Stomach (tissue), 8 donors: ENCODE measurements at regions not wholly inside any gene's neighbourhood (a gene's known extent, or its start where the extent isn't known, plus 50 kb on each side); places are given as distances from the start of the nearest gene placed in this dataset.

Experiments
- DNase-seq, 2 donors: peaks; one replicate each; pipeline versions ENCODE4 v3.0.0 to v3.0.0-alpha.2; 2013 to 2019
- H3K27ac ChIP-seq, 5 donors: fragments of 200-600 bp in 4 of 5; sonication (generic) in 4 of 5; one replicate each; pipeline ENCODE4 v1.5.1; 2013 to 2019; ENCODE audit warnings: mild to moderate bottlenecking in 1 of 5, moderate library complexity in 1 of 5
- H3K27me3 ChIP-seq, 3 donors: fragments of 200-600 bp; sonication (generic); one replicate each; pipeline ENCODE4 v1.5.1; 2017 to 2019; ENCODE audit warnings: mixed run types in 1 of 3
- H3K36me3 ChIP-seq, 4 donors: fragments of 200-600 bp; sonication (generic); 1 replicate in 3 of 4; 2 replicates in 1 of 4; pipeline ENCODE4 v1.5.1; 2016 to 2019
- H3K4me1 ChIP-seq, 4 donors: fragments of 200-600 bp; sonication (generic); one replicate each; pipeline ENCODE4 v1.5.1; 2016 to 2019
- H3K4me3 ChIP-seq, 4 donors: fragments of 200-600 bp; sonication (generic) in 3 of 4; one replicate each; pipeline ENCODE4 v1.5.1; 2016 to 2019; ENCODE audit warnings: mild to moderate bottlenecking in 1 of 4
- H3K9me3 ChIP-seq, 4 donors: fragments of 200-600 bp; sonication (generic); one replicate each; pipeline ENCODE4 v1.5.1; 2016 to 2019
- EP300 ChIP-seq: sonication (generic); formaldehyde crosslinking; IDR thresholded peaks from one replicate; pipeline ENCODE4 v1.6.1; 2017; ENCODE audit warnings: antibody characterized with exemption
- POLR2A ChIP-seq, 4 donors: fragments of 450-650 bp; IDR thresholded peaks; one replicate each; pipeline ENCODE4 v1.6.1; 2016; ENCODE audit warnings: antibody characterized with exemption in 4 of 4, control low read depth in 2 of 4, mild to moderate bottlenecking in 1 of 4, moderate library complexity in 1 of 4
- POLR2AphosphoS5 ChIP-seq, 3 donors: sonication (generic); formaldehyde crosslinking; IDR thresholded peaks; one replicate each; pipeline ENCODE4 v1.6.1; 2016; ENCODE audit warnings: antibody characterized with exemption in 3 of 3
- WGBS, 5 donors: extraction: QIAGEN DNeasy Blood & Tissue Kit in 3 of 5; methylation state at CpG; one replicate each; pipeline versions ENCODE4 v1.1.5 to v1.1.7; 2013 to 2018; 5-methylcytosine and 5-hydroxymethylcytosine counted together
- intact Hi-C: fragments of 100-400 bp; cut with DNase I; formaldehyde crosslinking; loops from one replicate; pipeline ENCODE4 v1.15.1; 2023; ENCODE audit warnings: low total_unique reads
- TF ChIP-seq, protein P1 (sequence below), 7 experiments: fragments of 450-650 bp in 4 of 7; fragments of 200-600 bp in 3 of 7; sonication (generic) in 3 of 7; IDR thresholded peaks; one replicate each; pipeline ENCODE4 v1.5.1; 2016 to 2019; ENCODE audit warnings: antibody characterized with exemption in 7 of 7, control low read depth in 2 of 7, mild to moderate bottlenecking in 1 of 7
- donor health status: healthy with polysubstance abuse.
- donor health status: Bipolar disorder and iron deficiency.
- donor health status: healthy.

GRCh38 chr3:174465177-174465576 lies 394.0 kb upstream of the NAALADL2 start:
- WGBS, 5 donors = 84 to 94% (median 85%) methylated on average over 3 of the region's 3 CpGs
- TF ChIP-seq, protein P1, sequence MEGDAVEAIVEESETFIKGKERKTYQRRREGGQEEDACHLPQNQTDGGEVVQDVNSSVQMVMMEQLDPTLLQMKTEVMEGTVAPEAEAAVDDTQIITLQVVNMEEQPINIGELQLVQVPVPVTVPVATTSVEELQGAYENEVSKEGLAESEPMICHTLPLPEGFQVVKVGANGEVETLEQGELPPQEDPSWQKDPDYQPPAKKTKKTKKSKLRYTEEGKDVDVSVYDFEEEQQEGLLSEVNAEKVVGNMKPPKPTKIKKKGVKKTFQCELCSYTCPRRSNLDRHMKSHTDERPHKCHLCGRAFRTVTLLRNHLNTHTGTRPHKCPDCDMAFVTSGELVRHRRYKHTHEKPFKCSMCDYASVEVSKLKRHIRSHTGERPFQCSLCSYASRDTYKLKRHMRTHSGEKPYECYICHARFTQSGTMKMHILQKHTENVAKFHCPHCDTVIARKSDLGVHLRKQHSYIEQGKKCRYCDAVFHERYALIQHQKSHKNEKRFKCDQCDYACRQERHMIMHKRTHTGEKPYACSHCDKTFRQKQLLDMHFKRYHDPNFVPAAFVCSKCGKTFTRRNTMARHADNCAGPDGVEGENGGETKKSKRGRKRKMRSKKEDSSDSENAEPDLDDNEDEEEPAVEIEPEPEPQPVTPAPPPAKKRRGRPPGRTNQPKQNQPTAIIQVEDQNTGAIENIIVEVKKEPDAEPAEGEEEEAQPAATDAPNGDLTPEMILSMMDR (IDR thresholded peaks at IDR 0.05) = no peak
- TF ChIP-seq EP300 (no peak), POLR2A (IDR thresholded peaks at IDR 0.05) (no peak), POLR2AphosphoS5 (IDR thresholded peaks at IDR 0.05) (no peak)
- intact Hi-C loops = no loop called here
- no peak overlapping the region for H3K27ac ChIP-seq
- H3K4me1 ChIP-seq = no peaks in the 10 kb centered on the region
- no peaks in the 10 kb centered on the region for H3K9me3 ChIP-seq
- no peaks in the 10 kb centered on the region for H3K27me3 ChIP-seq
- no peak overlapping the region for H3K4me3 ChIP-seq
- H3K36me3 ChIP-seq = no peaks in the 10 kb centered on the region
- DNase-seq = no peak

GRCh38 chr3:174466471-174467054 lies 392.6 kb upstream of the NAALADL2 start:
- TF ChIP-seq POLR2AphosphoS5 (IDR thresholded peaks at IDR 0.05) = no peak
- TF ChIP-seq, protein P1 (IDR thresholded peaks at IDR 0.05) = no peak
- no peak for TF ChIP-seq POLR2A (IDR thresholded peaks at IDR 0.05)
- no peak for TF ChIP-seq EP300
- intact Hi-C loops = no loop called here
- DNase-seq = no peak
- Histone ChIP-seq H3K9me3 (no peaks in the 10 kb centered on the region), H3K4me3 (no peak overlapping the region), H3K4me1 (no peaks in the 10 kb centered on the region), H3K36me3 (no peaks in the 10 kb centered on the region), H3K27me3 (no peaks in the 10 kb centered on the region), H3K27ac (no peak overlapping the region)
- WGBS, 5 donors = 45 to 66% (median 60%) methylated on average over 4 of the region's 4 CpGs

DNA sequence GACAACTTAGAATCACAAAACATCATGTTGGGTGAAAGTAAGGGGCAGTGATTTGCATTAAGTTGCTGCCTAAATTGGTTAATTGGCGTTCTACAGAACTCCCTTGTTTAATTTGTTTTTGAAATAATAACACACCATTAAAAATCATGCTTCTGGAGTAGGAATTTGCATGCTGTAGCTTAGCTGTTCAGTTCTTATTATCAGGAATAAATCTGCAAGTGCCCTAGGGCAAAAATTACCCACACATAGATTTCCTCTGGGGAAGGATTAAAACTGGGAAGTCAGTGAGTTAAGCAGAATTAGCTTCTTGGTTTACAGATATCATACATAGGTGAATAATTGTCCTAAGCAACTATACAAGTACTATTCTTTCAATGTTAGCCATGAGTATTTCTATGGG lies 381.6 kb upstream of the NAALADL2 start:
- Histone ChIP-seq H3K27ac (no peak overlapping the region), H3K27me3 (no peaks in the 10 kb centered on the region), H3K9me3 (no peaks in the 10 kb centered on the region), H3K4me3 (no peak overlapping the region), H3K36me3 (no peaks in the 10 kb centered on the region), H3K4me1 (no peaks in the 10 kb centered on the region)
- no peak for DNase-seq
- WGBS, 5 donors = 59 to 93% (median 91%) methylated on average over 1 of the region's 1 CpG
- no peak for TF ChIP-seq POLR2A (IDR thresholded peaks at IDR 0.05)
- TF ChIP-seq EP300 = no peak
- no peak for TF ChIP-seq POLR2AphosphoS5 (IDR thresholded peaks at IDR 0.05)
- TF ChIP-seq, protein P1 (IDR thresholded peaks at IDR 0.05) = no peak
- intact Hi-C loops = no loop called here

DNA sequence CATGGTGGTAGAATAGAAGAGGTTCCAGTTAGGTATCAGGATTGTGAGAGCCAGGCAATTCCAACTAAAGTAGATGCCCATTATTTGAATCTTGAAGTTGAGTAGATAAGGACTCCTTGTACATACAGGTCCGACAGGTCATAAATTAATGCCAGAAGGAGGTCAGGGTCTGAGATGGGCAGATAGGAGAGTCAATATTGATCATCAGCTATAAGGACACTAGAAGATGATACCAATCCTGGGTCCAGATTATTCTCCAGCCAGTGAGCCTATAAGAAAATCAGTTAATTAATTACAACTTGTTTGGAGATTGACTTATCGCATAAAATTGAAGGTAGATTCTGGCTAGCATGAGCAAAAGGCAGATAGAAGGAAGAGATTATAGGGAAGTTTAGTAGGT lies 378.4 kb upstream of the NAALADL2 start:
- DNase-seq = no peak
- TF ChIP-seq EP300 = no peak
- TF ChIP-seq, protein P1 (IDR thresholded peaks at IDR 0.05) = no peak
- TF ChIP-seq POLR2AphosphoS5 (IDR thresholded peaks at IDR 0.05) = no peak
- TF ChIP-seq POLR2A (IDR thresholded peaks at IDR 0.05) = no peak
- Histone ChIP-seq H3K27ac (no peak overlapping the region), H3K4me1 (no peaks in the 10 kb centered on the region), H3K9me3 (no peaks in the 10 kb centered on the region), H3K27me3 (no peaks in the 10 kb centered on the region), H3K36me3 (no peaks in the 10 kb centered on the region), H3K4me3 (no peak overlapping the region)
- 86 to 99% (median 92%) methylated on average over 2 of the region's 2 CpGs for WGBS, 5 donors
- intact Hi-C loops = no loop called here
